Cardiac fibroblast (primary cell): ENCODE measurements at regions not wholly inside any gene's neighbourhood (a gene's known extent, or its start where the extent isn't known, plus 50 kb on each side); places are given as distances from the start of the nearest gene placed in this dataset.

Experiments
- DNase-seq, 2 donors: peaks; one replicate each; pipeline versions ENCODE4 v3.0.0 to v3.0.0-alpha.2; 2010; ENCODE audit warnings: low read depth in 2 of 2
- H3K4me3 ChIP-seq, 2 donors: replicated peaks in 1 of 2; 1 replicate in 1 of 2; 2 replicates in 1 of 2; pipeline ENCODE4 v1.5.1; 2011; ENCODE audit warnings: low read depth in 2 of 2, low read length in 2 of 2, mild to moderate bottlenecking in 2 of 2, moderate library complexity in 1 of 2
- TF ChIP-seq, protein P1 (sequence below): IDR thresholded peaks from one replicate; pipeline ENCODE4 v1.5.1; 2011; ENCODE audit warnings: low read depth, mild to moderate bottlenecking, low read length, inconsistent platforms

- TF ChIP-seq, protein P1, sequence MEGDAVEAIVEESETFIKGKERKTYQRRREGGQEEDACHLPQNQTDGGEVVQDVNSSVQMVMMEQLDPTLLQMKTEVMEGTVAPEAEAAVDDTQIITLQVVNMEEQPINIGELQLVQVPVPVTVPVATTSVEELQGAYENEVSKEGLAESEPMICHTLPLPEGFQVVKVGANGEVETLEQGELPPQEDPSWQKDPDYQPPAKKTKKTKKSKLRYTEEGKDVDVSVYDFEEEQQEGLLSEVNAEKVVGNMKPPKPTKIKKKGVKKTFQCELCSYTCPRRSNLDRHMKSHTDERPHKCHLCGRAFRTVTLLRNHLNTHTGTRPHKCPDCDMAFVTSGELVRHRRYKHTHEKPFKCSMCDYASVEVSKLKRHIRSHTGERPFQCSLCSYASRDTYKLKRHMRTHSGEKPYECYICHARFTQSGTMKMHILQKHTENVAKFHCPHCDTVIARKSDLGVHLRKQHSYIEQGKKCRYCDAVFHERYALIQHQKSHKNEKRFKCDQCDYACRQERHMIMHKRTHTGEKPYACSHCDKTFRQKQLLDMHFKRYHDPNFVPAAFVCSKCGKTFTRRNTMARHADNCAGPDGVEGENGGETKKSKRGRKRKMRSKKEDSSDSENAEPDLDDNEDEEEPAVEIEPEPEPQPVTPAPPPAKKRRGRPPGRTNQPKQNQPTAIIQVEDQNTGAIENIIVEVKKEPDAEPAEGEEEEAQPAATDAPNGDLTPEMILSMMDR, result no peak
- peak in 1 of 2 donors; percentile 55 for DNase-seq
- H3K4me3 ChIP-seq, result no peak overlapping the region
These were observed 65.1 kb upstream of the MED9 start for GRCh38 chr17:17411692-17412091.

DNA sequence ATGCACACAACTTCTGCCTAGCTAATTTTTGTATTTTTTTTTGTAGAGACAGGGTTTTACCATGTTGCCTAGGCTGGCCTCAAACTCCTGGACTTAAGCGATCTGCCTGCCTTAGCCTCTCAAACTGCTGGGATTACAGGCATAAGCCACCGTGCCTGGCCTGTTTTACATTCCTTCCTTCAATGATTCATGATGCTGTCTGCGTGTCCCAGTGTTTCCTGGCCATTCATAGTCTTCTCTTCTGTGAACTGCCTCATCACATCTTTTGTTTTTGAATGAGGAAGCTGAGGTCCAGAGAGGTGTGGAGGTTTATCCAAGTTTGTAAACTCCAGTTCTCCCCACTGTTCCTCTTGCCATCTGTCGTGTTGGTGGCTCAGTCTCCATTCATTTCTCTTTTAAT lies 64.5 kb upstream of the MED9 start:
- TF ChIP-seq, protein P1, result no peak
- H3K4me3 ChIP-seq, result no peak overlapping the region
- DNase-seq, result peak; percentile 63 to 93

GRCh38 chr17:17413215-17413792 lies 63.5 kb upstream of the MED9 start:
- DNase-seq, result peak in 1 of 2 donors; percentile 86
- H3K4me3 ChIP-seq, result no peak overlapping the region
- TF ChIP-seq, protein P1, result no peak

DNA sequence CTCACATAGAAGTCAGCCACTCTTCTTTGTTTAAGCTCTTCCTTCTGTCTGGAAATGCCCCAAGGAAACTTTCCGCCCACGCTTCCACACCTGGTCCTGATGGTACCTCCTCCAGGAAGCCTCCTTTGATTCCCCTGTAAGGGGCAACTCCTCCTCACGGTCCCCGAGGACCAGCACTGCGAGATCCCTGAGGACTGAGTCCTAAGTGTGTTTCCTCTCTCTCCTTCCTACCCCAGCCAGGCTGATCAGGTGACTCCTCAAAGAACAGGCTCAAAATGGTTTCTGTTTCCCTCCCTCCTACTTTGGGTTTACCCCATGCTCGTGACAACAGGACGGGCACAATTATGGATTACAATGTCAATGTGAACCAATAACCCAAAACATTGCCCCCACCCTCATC lies 63.0 kb upstream of the MED9 start:
- DNase-seq, result peak in 1 of 2 donors; percentile 72
- TF ChIP-seq, protein P1, result no peak
- H3K4me3 ChIP-seq, result peak overlapping the region in 1 of 2 donors; percentile 41

DNA sequence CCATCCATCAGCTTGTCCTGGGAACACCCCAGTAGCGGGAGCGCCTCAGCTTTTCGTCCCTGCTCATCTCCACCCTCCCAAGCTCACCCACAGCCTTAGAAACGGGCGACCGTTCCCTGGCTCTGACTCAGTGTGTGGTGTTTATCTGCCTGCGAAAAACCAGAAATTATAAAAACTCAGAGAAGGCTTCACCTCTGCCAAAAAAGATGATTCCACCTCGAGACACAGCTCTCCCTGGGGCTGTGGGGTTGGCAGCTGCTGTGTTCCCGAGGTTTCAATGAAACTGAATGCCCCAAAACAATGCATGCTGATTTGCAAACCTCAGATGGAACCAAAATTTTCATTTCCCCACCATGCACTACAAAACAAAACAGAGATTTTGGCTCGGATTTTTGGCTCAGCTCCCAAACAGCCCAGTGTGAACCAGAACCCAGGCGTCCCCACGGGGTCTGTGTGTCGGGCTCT lies 62.4 kb upstream of the MED9 start:
- TF ChIP-seq, protein P1, result no peak
- peak overlapping the region in 1 of 2 donors; percentile 41 for H3K4me3 ChIP-seq
- DNase-seq, result peak; percentile 83 to 91

DNA sequence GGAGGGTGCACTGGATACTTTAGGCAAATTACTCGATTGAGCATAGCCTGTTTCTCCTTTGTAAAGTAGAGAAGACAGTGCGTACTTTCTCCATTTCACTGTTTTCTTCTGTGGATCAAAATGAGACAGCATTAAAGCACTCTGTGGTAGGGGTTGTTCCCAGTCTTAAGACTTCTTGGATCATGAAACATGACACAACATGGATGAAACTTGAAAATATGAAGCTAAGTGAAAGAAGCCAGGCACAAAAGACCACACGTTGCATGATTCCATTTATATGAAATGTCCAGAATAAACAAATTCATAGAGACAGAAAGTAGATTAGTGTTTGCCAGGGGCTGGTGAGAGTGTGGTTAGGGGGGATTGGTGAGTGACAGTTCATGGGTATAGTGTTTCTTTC lies 61.8 kb upstream of the MED9 start:
- no peak overlapping the region for H3K4me3 ChIP-seq
- TF ChIP-seq, protein P1, result no peak
- no peak for DNase-seq

- TF ChIP-seq, protein P1, result no peak
- peak; percentile 88 to 94 for DNase-seq
- H3K4me3 ChIP-seq, result no peak overlapping the region
These were observed 60.8 kb upstream of the MED9 start for GRCh38 chr17:17416007-17416399.
